ENCODE measurements at regions not wholly inside any gene's neighbourhood (a gene's known extent, or its start where the extent isn't known, plus 50 kb on each side); places are given as distances from the start of the nearest gene placed in this dataset.

- H3K4me3 ChIP-seq, result no peak overlapping the region
- peaks cover 9% of the 10 kb centered on the region for H3K4me1 ChIP-seq
- no peak overlapping the region for H3K4me2 ChIP-seq
- H3K4me3 Mint-ChIP-seq, result no peak overlapping the region
- TF ChIP-seq EZH2 (IDR thresholded peaks at IDR 0.05) (no peak), EZH2phosphoT487 (IDR thresholded peaks at IDR 0.05) (no peak)
- TF ChIP-seq, protein P1, sequence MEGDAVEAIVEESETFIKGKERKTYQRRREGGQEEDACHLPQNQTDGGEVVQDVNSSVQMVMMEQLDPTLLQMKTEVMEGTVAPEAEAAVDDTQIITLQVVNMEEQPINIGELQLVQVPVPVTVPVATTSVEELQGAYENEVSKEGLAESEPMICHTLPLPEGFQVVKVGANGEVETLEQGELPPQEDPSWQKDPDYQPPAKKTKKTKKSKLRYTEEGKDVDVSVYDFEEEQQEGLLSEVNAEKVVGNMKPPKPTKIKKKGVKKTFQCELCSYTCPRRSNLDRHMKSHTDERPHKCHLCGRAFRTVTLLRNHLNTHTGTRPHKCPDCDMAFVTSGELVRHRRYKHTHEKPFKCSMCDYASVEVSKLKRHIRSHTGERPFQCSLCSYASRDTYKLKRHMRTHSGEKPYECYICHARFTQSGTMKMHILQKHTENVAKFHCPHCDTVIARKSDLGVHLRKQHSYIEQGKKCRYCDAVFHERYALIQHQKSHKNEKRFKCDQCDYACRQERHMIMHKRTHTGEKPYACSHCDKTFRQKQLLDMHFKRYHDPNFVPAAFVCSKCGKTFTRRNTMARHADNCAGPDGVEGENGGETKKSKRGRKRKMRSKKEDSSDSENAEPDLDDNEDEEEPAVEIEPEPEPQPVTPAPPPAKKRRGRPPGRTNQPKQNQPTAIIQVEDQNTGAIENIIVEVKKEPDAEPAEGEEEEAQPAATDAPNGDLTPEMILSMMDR (IDR thresholded peaks at IDR 0.05), result no peak
- H3K27ac ChIP-seq, result no peak overlapping the region
- H3K36me3 Mint-ChIP-seq, result no peaks in the 10 kb centered on the region
- H3K79me2 ChIP-seq (ENCODE audit: low read depth), result no peaks in the 10 kb centered on the region
- no peaks in the 10 kb centered on the region for H3K27me3 Mint-ChIP-seq (ENCODE audit: insufficient read depth, low read depth)
- H3K27me3 ChIP-seq, result no peaks in the 10 kb centered on the region
- no peaks in the 10 kb centered on the region for H4K20me1 ChIP-seq (ENCODE audit: low read depth)
- no peaks in the 10 kb centered on the region for H3K36me3 ChIP-seq
- no peaks in the 10 kb centered on the region for H3F3A ChIP-seq (ENCODE audit: low read depth)
- no peaks in the 10 kb centered on the region for H3K9me3 ChIP-seq (ENCODE audit: low read depth)
- DNase-seq (ENCODE audit: low spot score), result no peak
- H2AFZ ChIP-seq (replicated peaks), result no peak overlapping the region
- H3K9me3 Mint-ChIP-seq, result no peaks in the 10 kb centered on the region
- H3K4me1 Mint-ChIP-seq, result no peaks in the 10 kb centered on the region
- no peak overlapping the region for H3K9ac ChIP-seq
- H3K27ac Mint-ChIP-seq, result no peak overlapping the region
These were observed 293.8 kb downstream of the NXPE2 start for GRCh38 chr11:114972105-114972504.

- H3K4me3 ChIP-seq, result no peak overlapping the region
- no peaks in the 10 kb centered on the region for H3F3A ChIP-seq (ENCODE audit: low read depth)
- H3K9ac ChIP-seq, result no peak overlapping the region
- no peaks in the 10 kb centered on the region for H4K20me1 ChIP-seq (ENCODE audit: low read depth)
- Mint-ChIP-seq H3K4me3 (no peak overlapping the region), H3K27me3 (ENCODE audit: insufficient read depth, low read depth) (no peaks in the 10 kb centered on the region), H3K9me3 (no peaks in the 10 kb centered on the region), H3K27ac (no peak overlapping the region), H3K4me1 (no peaks in the 10 kb centered on the region), H3K36me3 (no peaks in the 10 kb centered on the region)
- H3K9me3 ChIP-seq (ENCODE audit: low read depth), result no peaks in the 10 kb centered on the region
- H3K27ac ChIP-seq, result no peak overlapping the region
- no peaks in the 10 kb centered on the region for H3K79me2 ChIP-seq (ENCODE audit: low read depth)
- H3K4me2 ChIP-seq, result no peak overlapping the region
- no peak overlapping the region for H2AFZ ChIP-seq (replicated peaks)
- no peaks in the 10 kb centered on the region for H3K27me3 ChIP-seq
- DNase-seq (ENCODE audit: low spot score), result no peak
- TF ChIP-seq, protein P1 (IDR thresholded peaks at IDR 0.05), result no peak
- no peak for TF ChIP-seq EZH2phosphoT487 (IDR thresholded peaks at IDR 0.05)
- TF ChIP-seq EZH2 (IDR thresholded peaks at IDR 0.05), result no peak
- no peaks in the 10 kb centered on the region for H3K36me3 ChIP-seq
- no peaks in the 10 kb centered on the region for H3K4me1 ChIP-seq
These were observed 299.3 kb downstream of the NXPE2 start for GRCh38 chr11:114977651-114978050.

DNA sequence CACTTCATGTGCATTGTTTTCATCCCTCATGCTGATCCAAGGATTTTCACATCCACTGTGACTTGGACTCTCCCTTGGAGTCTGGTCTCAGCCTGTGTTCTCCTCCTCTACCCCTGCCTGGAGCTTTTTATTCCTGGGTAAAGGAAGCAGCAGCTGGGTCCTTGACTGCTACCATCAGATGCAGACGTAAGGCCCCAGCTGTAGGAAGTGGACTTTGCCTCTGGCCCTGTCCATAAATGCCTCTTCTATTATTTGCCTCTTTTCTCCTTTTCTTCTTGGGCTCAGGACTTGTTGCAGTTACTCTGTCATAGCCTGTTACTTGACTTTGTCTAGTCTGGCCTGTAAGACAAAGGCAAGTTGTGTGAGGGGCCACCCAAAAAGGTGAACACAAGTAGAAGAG lies 303.8 kb downstream of the NXPE2 start:
- Mint-ChIP-seq H3K36me3 (no peaks in the 10 kb centered on the region), H3K4me3 (no peak overlapping the region), H3K27ac (no peak overlapping the region), H3K27me3 (ENCODE audit: insufficient read depth, low read depth) (peaks cover 2% of the 10 kb centered on the region), H3K9me3 (no peaks in the 10 kb centered on the region), H3K4me1 (no peaks in the 10 kb centered on the region)
- no peak for DNase-seq (ENCODE audit: low spot score)
- no peaks in the 10 kb centered on the region for H4K20me1 ChIP-seq (ENCODE audit: low read depth)
- H3K9me3 ChIP-seq (ENCODE audit: low read depth), result no peaks in the 10 kb centered on the region
- no peak overlapping the region for H3K4me3 ChIP-seq
- H2AFZ ChIP-seq (replicated peaks), result no peak overlapping the region
- H3K27ac ChIP-seq, result no peak overlapping the region
- H3K4me1 ChIP-seq, result no peaks in the 10 kb centered on the region
- H3K4me2 ChIP-seq, result no peak overlapping the region
- no peak overlapping the region for H3K9ac ChIP-seq
- H3K79me2 ChIP-seq (ENCODE audit: low read depth), result no peaks in the 10 kb centered on the region
- no peaks in the 10 kb centered on the region for H3F3A ChIP-seq (ENCODE audit: low read depth)
- no peak for TF ChIP-seq EZH2phosphoT487 (IDR thresholded peaks at IDR 0.05)
- TF ChIP-seq, protein P1 (IDR thresholded peaks at IDR 0.05), result no peak
- TF ChIP-seq EZH2 (IDR thresholded peaks at IDR 0.05), result no peak
- no peaks in the 10 kb centered on the region for H3K27me3 ChIP-seq
- no peaks in the 10 kb centered on the region for H3K36me3 ChIP-seq

All from neural progenitor cell (in vitro differentiated cells).